ENCODE measurements at regions not wholly inside any gene's neighbourhood (a gene's known extent, or its start where the extent isn't known, plus 50 kb on each side); places are given as distances from the start of the nearest gene placed in this dataset.

DNA sequence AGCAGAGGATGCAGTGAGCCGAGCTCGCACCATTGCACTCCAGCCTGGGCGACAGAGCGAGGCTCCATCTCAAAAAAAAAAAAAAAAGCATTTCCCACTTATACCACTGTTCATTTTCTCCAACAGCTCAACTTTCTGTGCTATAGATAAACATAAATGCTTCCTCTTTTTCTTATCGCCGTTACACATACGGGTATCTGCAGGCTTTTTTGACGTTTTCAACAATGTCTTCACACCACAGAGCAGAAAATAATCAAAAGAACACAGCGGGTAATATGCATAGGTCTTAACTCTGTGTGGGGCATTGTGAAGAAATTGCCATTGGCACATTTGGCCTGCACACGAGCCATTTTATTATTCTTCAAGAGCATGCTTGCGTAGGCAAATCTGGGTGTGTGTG is 86.4 kb downstream of the CAPZA3 start:
- Histone ChIP-seq H3F3A (ENCODE audit: insufficient read depth, low read length, poor library complexity, severe bottlenecking) (no peaks in the 10 kb centered on the region), H3K27me3 (ENCODE audit: insufficient read depth, low read depth, low read length) (no peaks in the 10 kb centered on the region), H3K9me2 (ENCODE audit: insufficient read depth, low read length) (no peaks in the 10 kb centered on the region), H3K9ac (ENCODE audit: low read length) (no peak overlapping the region), H3K4me2 (ENCODE audit: low read length) (no peak overlapping the region), H4K20me1 (ENCODE audit: insufficient read depth) (no peaks in the 10 kb centered on the region), H3K36me3 (ENCODE audit: insufficient read depth, low read length) (no peaks in the 10 kb centered on the region), H3K27ac (ENCODE audit: low read length) (no peak overlapping the region), H3K79me2 (replicated peaks; ENCODE audit: insufficient read depth, low read length) (no peaks in the 10 kb centered on the region), H3K4me3 (ENCODE audit: low read length) (no peak overlapping the region), H2AFZ (ENCODE audit: low read depth, low read length) (no peak overlapping the region), H3K9me3 (ENCODE audit: low read length) (no peaks in the 10 kb centered on the region)
- TF ChIP-seq MXI1 (conservative IDR thresholded peaks at IDR 0.05; ENCODE audit: poor library complexity, severe bottlenecking) (no peak), TAF1 (IDR thresholded peaks at IDR 0.05; ENCODE audit: low read depth) (no peak), POLR2AphosphoS5 (IDR thresholded peaks at IDR 0.05) (no peak), EZH2 (IDR thresholded peaks at IDR 0.05; ENCODE audit: borderline replicate concordance, insufficient read depth, low read length, poor library complexity, severe bottlenecking) (no peak), RAD21 (conservative IDR thresholded peaks at IDR 0.05) (no peak), EP300 (conservative IDR thresholded peaks at IDR 0.05; ENCODE audit: poor library complexity, severe bottlenecking) (no peak), SMC3 (conservative IDR thresholded peaks at IDR 0.05; ENCODE audit: poor library complexity) (no peak)
- TF ChIP-seq, protein P1, sequence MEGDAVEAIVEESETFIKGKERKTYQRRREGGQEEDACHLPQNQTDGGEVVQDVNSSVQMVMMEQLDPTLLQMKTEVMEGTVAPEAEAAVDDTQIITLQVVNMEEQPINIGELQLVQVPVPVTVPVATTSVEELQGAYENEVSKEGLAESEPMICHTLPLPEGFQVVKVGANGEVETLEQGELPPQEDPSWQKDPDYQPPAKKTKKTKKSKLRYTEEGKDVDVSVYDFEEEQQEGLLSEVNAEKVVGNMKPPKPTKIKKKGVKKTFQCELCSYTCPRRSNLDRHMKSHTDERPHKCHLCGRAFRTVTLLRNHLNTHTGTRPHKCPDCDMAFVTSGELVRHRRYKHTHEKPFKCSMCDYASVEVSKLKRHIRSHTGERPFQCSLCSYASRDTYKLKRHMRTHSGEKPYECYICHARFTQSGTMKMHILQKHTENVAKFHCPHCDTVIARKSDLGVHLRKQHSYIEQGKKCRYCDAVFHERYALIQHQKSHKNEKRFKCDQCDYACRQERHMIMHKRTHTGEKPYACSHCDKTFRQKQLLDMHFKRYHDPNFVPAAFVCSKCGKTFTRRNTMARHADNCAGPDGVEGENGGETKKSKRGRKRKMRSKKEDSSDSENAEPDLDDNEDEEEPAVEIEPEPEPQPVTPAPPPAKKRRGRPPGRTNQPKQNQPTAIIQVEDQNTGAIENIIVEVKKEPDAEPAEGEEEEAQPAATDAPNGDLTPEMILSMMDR (IDR thresholded peaks at IDR 0.05; ENCODE audit: poor library complexity, severe bottlenecking) = no peak
- TF ChIP-seq, protein P2, sequence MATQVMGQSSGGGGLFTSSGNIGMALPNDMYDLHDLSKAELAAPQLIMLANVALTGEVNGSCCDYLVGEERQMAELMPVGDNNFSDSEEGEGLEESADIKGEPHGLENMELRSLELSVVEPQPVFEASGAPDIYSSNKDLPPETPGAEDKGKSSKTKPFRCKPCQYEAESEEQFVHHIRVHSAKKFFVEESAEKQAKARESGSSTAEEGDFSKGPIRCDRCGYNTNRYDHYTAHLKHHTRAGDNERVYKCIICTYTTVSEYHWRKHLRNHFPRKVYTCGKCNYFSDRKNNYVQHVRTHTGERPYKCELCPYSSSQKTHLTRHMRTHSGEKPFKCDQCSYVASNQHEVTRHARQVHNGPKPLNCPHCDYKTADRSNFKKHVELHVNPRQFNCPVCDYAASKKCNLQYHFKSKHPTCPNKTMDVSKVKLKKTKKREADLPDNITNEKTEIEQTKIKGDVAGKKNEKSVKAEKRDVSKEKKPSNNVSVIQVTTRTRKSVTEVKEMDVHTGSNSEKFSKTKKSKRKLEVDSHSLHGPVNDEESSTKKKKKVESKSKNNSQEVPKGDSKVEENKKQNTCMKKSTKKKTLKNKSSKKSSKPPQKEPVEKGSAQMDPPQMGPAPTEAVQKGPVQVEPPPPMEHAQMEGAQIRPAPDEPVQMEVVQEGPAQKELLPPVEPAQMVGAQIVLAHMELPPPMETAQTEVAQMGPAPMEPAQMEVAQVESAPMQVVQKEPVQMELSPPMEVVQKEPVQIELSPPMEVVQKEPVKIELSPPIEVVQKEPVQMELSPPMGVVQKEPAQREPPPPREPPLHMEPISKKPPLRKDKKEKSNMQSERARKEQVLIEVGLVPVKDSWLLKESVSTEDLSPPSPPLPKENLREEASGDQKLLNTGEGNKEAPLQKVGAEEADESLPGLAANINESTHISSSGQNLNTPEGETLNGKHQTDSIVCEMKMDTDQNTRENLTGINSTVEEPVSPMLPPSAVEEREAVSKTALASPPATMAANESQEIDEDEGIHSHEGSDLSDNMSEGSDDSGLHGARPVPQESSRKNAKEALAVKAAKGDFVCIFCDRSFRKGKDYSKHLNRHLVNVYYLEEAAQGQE (IDR thresholded peaks at IDR 0.05; ENCODE audit: borderline replicate concordance) = no peak

- Histone ChIP-seq H3K9ac (ENCODE audit: low read length) (no peak overlapping the region), H3F3A (ENCODE audit: insufficient read depth, low read length, poor library complexity, severe bottlenecking) (no peaks in the 10 kb centered on the region), H3K4me2 (ENCODE audit: low read length) (no peak overlapping the region), H2AFZ (ENCODE audit: low read depth, low read length) (no peak overlapping the region), H4K20me1 (ENCODE audit: insufficient read depth) (no peaks in the 10 kb centered on the region), H3K4me3 (ENCODE audit: low read length) (no peak overlapping the region), H3K79me2 (replicated peaks; ENCODE audit: insufficient read depth, low read length) (no peaks in the 10 kb centered on the region), H3K36me3 (ENCODE audit: insufficient read depth, low read length) (no peaks in the 10 kb centered on the region), H3K9me3 (ENCODE audit: low read length) (no peaks in the 10 kb centered on the region), H3K9me2 (ENCODE audit: insufficient read depth, low read length) (no peaks in the 10 kb centered on the region), H3K27me3 (ENCODE audit: insufficient read depth, low read depth, low read length) (no peaks in the 10 kb centered on the region), H3K27ac (ENCODE audit: low read length) (no peak overlapping the region)
- no peak for TF ChIP-seq EZH2 (IDR thresholded peaks at IDR 0.05; ENCODE audit: borderline replicate concordance, insufficient read depth, low read length, poor library complexity, severe bottlenecking)
- TF ChIP-seq, protein P2 (IDR thresholded peaks at IDR 0.05; ENCODE audit: borderline replicate concordance) = no peak
- no peak for TF ChIP-seq RAD21 (conservative IDR thresholded peaks at IDR 0.05)
Observed at GRCh38 chr12:18825138-18825537, 87.2 kb downstream of the CAPZA3 start.
